ENCODE measurements at regions not wholly inside any gene's neighbourhood (a gene's known extent, or its start where the extent isn't known, plus 50 kb on each side); places are given as distances from the start of the nearest gene placed in this dataset.
A peak's percentile ranks its signal among the peaks of the same experiment; 100 is the strongest.

DNA sequence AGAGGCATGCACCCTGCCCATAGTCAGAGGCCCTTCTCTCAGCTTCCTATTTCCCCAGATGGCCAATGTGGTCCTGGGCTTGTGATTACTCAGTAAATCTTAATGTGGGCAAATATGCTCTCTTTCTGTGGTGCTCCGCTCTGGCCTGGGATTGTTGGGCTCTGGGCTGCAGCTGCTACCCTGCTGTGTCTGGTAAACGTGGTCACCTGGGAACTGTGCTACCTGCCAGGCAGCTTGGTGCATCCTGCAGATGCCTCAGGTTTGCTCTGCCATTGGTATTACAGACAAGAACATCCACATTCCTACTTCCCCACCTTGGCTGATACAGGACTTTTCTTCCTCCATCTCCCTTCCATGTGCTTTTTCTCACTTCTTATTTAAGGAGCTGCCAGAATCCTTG lies 611.5 kb upstream of the IMPG1 start:
- H3K27me3 Mint-ChIP-seq (ENCODE audit: unreplicated experiment): no peaks in the 10 kb centered on the region
- CTCF ChIA-PET: no interaction called here
- TF ChIP-seq, protein P1, sequence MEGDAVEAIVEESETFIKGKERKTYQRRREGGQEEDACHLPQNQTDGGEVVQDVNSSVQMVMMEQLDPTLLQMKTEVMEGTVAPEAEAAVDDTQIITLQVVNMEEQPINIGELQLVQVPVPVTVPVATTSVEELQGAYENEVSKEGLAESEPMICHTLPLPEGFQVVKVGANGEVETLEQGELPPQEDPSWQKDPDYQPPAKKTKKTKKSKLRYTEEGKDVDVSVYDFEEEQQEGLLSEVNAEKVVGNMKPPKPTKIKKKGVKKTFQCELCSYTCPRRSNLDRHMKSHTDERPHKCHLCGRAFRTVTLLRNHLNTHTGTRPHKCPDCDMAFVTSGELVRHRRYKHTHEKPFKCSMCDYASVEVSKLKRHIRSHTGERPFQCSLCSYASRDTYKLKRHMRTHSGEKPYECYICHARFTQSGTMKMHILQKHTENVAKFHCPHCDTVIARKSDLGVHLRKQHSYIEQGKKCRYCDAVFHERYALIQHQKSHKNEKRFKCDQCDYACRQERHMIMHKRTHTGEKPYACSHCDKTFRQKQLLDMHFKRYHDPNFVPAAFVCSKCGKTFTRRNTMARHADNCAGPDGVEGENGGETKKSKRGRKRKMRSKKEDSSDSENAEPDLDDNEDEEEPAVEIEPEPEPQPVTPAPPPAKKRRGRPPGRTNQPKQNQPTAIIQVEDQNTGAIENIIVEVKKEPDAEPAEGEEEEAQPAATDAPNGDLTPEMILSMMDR (IDR thresholded peaks at IDR 0.05; ENCODE audit: unreplicated experiment): no peak
- H3K4me3 Mint-ChIP-seq (ENCODE audit: low read depth, unreplicated experiment): no peak overlapping the region
- peaks cover 4% of the 10 kb centered on the region for H3K9me3 Mint-ChIP-seq (ENCODE audit: low read depth, unreplicated experiment)
- DNase-seq: no peak
- no TSS peak for BruUV-seq (replicated peaks)
- intact Hi-C loops (cut with micrococcal nuclease; ENCODE audit: unreplicated experiment): loop anchor here (5.0 to 10.0 kb wide), 2 partner anchors 749 to 773 kb away; no protein-coding TSS in a partner anchor
- no peaks in the 10 kb centered on the region for H3K4me1 Mint-ChIP-seq (ENCODE audit: low read depth, unreplicated experiment)
- H3K27ac Mint-ChIP-seq (ENCODE audit: unreplicated experiment): no peak overlapping the region
- no peaks in the 10 kb centered on the region for H3K36me3 Mint-ChIP-seq (ENCODE audit: insufficient read depth, unreplicated experiment)

DNA sequence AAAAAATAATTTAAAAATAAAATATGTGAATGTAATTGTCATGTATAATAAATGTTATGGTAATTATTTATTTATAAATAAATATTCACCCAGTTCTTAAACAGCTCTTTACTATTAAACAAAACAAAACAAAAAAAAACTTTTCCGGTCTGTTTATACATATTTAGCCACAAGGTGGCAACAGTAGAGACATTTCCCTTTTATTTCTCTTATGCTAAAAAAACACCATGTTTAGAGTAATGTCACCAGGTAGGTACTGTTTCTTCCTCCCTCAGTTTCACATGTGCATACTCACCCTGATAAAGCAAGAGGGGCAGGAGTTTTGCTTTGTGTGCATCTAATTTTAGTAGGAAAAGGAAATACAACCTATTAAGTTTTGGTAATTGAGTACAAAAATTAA lies 610.4 kb upstream of the IMPG1 start:
- H3K4me3 Mint-ChIP-seq (ENCODE audit: low read depth, unreplicated experiment): no peak overlapping the region
- no peak overlapping the region for H3K27ac Mint-ChIP-seq (ENCODE audit: unreplicated experiment)
- intact Hi-C loops (cut with micrococcal nuclease; ENCODE audit: unreplicated experiment): loop anchor here (1.0 to 10.0 kb wide), 3 partner anchors 194 to 774 kb away; no protein-coding TSS in a partner anchor
- no peaks in the 10 kb centered on the region for H3K27me3 Mint-ChIP-seq (ENCODE audit: unreplicated experiment)
- H3K36me3 Mint-ChIP-seq (ENCODE audit: insufficient read depth, unreplicated experiment): no peaks in the 10 kb centered on the region
- CTCF ChIA-PET: interaction anchor here (0.6 to 1.5 kb wide), 3 partner anchors 78 to 748 kb away, joined by 3 to 4 read pairs (median 4); no protein-coding TSS in a partner anchor
- no TSS peak for BruUV-seq (replicated peaks)
- no peak for DNase-seq
- no peaks in the 10 kb centered on the region for H3K4me1 Mint-ChIP-seq (ENCODE audit: low read depth, unreplicated experiment)
- H3K9me3 Mint-ChIP-seq (ENCODE audit: low read depth, unreplicated experiment): no peaks in the 10 kb centered on the region
- TF ChIP-seq, protein P1 (IDR thresholded peaks at IDR 0.05; ENCODE audit: unreplicated experiment): peak; percentile 23

DNA sequence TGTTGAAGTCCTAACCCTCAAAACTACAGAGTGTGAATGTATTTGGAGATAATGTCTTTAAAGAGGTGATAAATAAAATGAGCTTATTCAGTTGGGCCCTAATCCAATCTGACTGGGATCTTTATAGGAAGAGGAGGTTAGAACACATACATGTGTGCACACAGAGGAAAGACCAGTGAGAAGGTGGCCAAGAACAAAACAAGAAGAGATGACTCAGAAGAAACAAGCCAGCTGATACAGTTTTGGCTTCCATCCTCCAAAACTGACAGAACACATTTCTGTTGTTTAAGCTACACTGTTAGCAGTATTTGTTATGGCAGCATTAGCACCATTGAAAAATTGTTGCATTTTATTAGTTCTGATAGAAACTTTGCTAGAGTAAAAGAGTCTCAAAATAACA lies 609.3 kb upstream of the IMPG1 start:
- Mint-ChIP-seq H3K27ac (ENCODE audit: unreplicated experiment) (no peak overlapping the region), H3K4me1 (ENCODE audit: low read depth, unreplicated experiment) (no peaks in the 10 kb centered on the region), H3K36me3 (ENCODE audit: insufficient read depth, unreplicated experiment) (no peaks in the 10 kb centered on the region), H3K4me3 (ENCODE audit: low read depth, unreplicated experiment) (no peak overlapping the region), H3K27me3 (ENCODE audit: unreplicated experiment) (no peaks in the 10 kb centered on the region), H3K9me3 (ENCODE audit: low read depth, unreplicated experiment) (no peaks in the 10 kb centered on the region)
- CTCF ChIA-PET: interaction anchor here (1.4 to 1.5 kb wide), 2 partner anchors 195 to 746 kb away, joined by 4 read pairs; no protein-coding TSS in a partner anchor
- TF ChIP-seq, protein P1 (IDR thresholded peaks at IDR 0.05; ENCODE audit: unreplicated experiment): no peak
- BruUV-seq (replicated peaks): no TSS peak
- intact Hi-C loops (cut with micrococcal nuclease; ENCODE audit: unreplicated experiment): loop anchor here (1.0 to 10.0 kb wide), 3 partner anchors 196 to 776 kb away; no protein-coding TSS in a partner anchor
- DNase-seq: no peak

DNA sequence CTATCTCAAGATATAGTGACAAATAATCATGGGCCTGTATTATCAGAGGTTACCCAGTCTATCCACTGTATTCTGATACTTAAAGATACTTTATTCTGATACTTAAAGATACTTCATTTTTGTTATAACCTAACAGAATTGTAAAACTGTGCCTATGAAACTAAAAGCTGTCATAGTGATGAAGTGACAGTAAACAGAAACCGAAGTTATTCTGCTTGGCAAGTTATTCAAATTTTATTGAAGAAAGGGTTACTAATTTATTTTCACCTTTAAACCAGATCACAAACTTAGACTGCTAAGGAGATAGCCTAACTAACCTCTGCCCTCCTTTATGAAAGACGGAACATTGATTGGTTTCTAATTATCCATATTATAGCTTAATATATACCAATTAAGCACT lies 604.6 kb upstream of the IMPG1 start:
- TF ChIP-seq, protein P1 (IDR thresholded peaks at IDR 0.05; ENCODE audit: unreplicated experiment): no peak
- no peaks in the 10 kb centered on the region for H3K27me3 Mint-ChIP-seq (ENCODE audit: unreplicated experiment)
- H3K36me3 Mint-ChIP-seq (ENCODE audit: insufficient read depth, unreplicated experiment): no peaks in the 10 kb centered on the region
- no peak overlapping the region for H3K4me3 Mint-ChIP-seq (ENCODE audit: low read depth, unreplicated experiment)
- BruUV-seq (replicated peaks): no TSS peak
- intact Hi-C loops (cut with micrococcal nuclease; ENCODE audit: unreplicated experiment): no loop called here
- H3K4me1 Mint-ChIP-seq (ENCODE audit: low read depth, unreplicated experiment): no peaks in the 10 kb centered on the region
- CTCF ChIA-PET: no interaction called here
- no peak overlapping the region for H3K27ac Mint-ChIP-seq (ENCODE audit: unreplicated experiment)
- no peaks in the 10 kb centered on the region for H3K9me3 Mint-ChIP-seq (ENCODE audit: low read depth, unreplicated experiment)
- DNase-seq: no peak

All from Calu3 (cell line).